ENCODE measurements at regions not wholly inside any gene's neighbourhood (a gene's known extent, or its start where the extent isn't known, plus 50 kb on each side); places are given as distances from the start of the nearest gene placed in this dataset.

DNA sequence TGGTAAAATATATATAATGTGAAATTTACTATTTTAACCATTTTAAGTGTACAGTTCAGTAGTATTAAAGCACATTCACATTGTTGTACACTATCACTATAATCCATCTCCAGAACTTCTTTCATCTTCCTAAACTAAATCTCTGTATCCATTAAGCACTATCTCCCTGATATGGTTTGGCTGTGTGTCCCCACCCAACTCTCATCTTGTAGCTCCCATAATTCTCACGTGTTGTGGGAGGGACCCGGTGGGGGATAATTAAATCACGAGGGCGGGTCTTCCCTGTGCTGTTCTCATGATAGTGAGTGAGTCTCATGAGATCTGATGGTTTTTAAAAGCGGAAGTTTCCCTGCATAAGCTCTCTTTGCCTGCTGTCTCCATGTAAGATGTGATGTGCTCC is 178.9 kb upstream of the NABP1 start:
- Histone ChIP-seq H3K4me3 (replicated peaks; ENCODE audit: insufficient read depth, low read length) (no peak overlapping the region), H3K27ac (replicated peaks) (no peak overlapping the region), H3K27me3 (ENCODE audit: insufficient read depth, poor library complexity, severe bottlenecking) (peaks cover 3% of the 10 kb centered on the region)
- no peak for DNase-seq (ENCODE audit: low read depth in 1 of 2, low spot score in 1 of 2)
- no peak for TF ChIP-seq SPI1 (IDR thresholded peaks at IDR 0.05; ENCODE audit: borderline replicate concordance, low read depth)
- TF ChIP-seq, protein P1, sequence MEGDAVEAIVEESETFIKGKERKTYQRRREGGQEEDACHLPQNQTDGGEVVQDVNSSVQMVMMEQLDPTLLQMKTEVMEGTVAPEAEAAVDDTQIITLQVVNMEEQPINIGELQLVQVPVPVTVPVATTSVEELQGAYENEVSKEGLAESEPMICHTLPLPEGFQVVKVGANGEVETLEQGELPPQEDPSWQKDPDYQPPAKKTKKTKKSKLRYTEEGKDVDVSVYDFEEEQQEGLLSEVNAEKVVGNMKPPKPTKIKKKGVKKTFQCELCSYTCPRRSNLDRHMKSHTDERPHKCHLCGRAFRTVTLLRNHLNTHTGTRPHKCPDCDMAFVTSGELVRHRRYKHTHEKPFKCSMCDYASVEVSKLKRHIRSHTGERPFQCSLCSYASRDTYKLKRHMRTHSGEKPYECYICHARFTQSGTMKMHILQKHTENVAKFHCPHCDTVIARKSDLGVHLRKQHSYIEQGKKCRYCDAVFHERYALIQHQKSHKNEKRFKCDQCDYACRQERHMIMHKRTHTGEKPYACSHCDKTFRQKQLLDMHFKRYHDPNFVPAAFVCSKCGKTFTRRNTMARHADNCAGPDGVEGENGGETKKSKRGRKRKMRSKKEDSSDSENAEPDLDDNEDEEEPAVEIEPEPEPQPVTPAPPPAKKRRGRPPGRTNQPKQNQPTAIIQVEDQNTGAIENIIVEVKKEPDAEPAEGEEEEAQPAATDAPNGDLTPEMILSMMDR (IDR thresholded peaks at IDR 0.05; ENCODE audit: insufficient read depth, low read length), result no peak
- TF ChIP-seq, protein P2, sequence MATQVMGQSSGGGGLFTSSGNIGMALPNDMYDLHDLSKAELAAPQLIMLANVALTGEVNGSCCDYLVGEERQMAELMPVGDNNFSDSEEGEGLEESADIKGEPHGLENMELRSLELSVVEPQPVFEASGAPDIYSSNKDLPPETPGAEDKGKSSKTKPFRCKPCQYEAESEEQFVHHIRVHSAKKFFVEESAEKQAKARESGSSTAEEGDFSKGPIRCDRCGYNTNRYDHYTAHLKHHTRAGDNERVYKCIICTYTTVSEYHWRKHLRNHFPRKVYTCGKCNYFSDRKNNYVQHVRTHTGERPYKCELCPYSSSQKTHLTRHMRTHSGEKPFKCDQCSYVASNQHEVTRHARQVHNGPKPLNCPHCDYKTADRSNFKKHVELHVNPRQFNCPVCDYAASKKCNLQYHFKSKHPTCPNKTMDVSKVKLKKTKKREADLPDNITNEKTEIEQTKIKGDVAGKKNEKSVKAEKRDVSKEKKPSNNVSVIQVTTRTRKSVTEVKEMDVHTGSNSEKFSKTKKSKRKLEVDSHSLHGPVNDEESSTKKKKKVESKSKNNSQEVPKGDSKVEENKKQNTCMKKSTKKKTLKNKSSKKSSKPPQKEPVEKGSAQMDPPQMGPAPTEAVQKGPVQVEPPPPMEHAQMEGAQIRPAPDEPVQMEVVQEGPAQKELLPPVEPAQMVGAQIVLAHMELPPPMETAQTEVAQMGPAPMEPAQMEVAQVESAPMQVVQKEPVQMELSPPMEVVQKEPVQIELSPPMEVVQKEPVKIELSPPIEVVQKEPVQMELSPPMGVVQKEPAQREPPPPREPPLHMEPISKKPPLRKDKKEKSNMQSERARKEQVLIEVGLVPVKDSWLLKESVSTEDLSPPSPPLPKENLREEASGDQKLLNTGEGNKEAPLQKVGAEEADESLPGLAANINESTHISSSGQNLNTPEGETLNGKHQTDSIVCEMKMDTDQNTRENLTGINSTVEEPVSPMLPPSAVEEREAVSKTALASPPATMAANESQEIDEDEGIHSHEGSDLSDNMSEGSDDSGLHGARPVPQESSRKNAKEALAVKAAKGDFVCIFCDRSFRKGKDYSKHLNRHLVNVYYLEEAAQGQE (IDR thresholded peaks at IDR 0.05; ENCODE audit: insufficient replicate concordance, low read depth), result no peak
- TF ChIP-seq GABPA (IDR thresholded peaks at IDR 0.05; ENCODE audit: low read depth), result no peak
- TF ChIP-seq POLR2AphosphoS5 (IDR thresholded peaks at IDR 0.05; ENCODE audit: low read depth), result no peak

DNA sequence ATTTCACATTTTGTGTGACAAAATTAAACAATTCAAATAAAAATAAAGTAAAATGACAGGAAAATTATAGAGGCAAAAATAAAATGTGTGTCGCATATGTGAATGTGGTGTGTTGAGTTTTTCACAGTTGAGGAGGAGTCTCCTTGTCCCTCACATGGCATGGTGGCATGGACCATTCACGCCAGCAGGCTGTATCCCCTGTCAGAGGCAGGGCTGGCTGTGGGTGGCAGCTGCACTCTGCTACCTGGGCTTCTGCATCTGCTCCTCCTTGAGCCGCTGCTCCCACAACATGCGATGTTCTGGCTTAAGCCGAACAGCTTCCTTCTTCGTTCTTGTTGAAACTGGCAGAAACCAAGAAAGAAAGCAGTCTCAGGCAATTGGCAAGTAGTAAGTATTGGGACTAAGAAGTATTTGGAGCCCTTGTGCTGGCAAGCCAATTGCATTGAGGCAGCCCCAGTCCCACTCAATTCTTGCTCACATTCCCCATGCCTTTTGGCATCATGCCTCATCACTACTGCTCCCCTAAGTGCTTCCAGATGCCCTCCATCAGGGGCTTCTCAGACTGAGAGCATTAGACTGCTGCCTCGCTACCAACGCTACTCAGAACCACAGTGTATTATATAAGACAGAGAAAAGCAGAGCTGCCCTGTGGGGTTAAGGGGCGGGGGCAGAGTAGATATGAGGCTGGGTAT is 177.9 kb upstream of the NABP1 start:
- TF ChIP-seq, protein P1 (IDR thresholded peaks at IDR 0.05; ENCODE audit: insufficient read depth, low read length), result no peak
- TF ChIP-seq SPI1 (IDR thresholded peaks at IDR 0.05; ENCODE audit: borderline replicate concordance, low read depth), result no peak
- TF ChIP-seq, protein P2 (IDR thresholded peaks at IDR 0.05; ENCODE audit: insufficient replicate concordance, low read depth), result no peak
- no peak for TF ChIP-seq POLR2AphosphoS5 (IDR thresholded peaks at IDR 0.05; ENCODE audit: low read depth)
- TF ChIP-seq GABPA (IDR thresholded peaks at IDR 0.05; ENCODE audit: low read depth), result no peak

DNA sequence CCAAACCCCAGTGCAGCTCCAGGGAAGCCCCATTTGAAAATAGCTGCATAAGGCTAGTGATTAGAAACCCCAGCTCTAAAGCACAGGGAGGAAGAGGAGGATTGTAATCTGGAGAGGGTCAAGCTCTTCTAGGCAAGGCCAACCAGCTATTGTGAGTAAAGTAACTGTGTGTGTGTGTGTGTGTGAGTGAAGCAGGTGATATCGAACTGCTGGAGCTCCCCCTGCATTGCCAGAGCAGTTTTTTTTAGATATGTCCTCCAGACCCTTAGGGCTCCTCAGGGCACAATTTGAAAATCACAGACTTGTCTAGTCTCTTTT is 177.4 kb upstream of the NABP1 start:
- Histone ChIP-seq H3K4me3 (replicated peaks; ENCODE audit: insufficient read depth, low read length) (no peak overlapping the region), H3K27ac (replicated peaks) (no peak overlapping the region), H3K27me3 (ENCODE audit: insufficient read depth, poor library complexity, severe bottlenecking) (peaks cover 3% of the 10 kb centered on the region)
- TF ChIP-seq, protein P1 (IDR thresholded peaks at IDR 0.05; ENCODE audit: insufficient read depth, low read length), result no peak
- no peak for TF ChIP-seq GABPA (IDR thresholded peaks at IDR 0.05; ENCODE audit: low read depth)
- TF ChIP-seq SPI1 (IDR thresholded peaks at IDR 0.05; ENCODE audit: borderline replicate concordance, low read depth), result no peak
- TF ChIP-seq, protein P2 (IDR thresholded peaks at IDR 0.05; ENCODE audit: insufficient replicate concordance, low read depth), result no peak
- TF ChIP-seq POLR2AphosphoS5 (IDR thresholded peaks at IDR 0.05; ENCODE audit: low read depth), result no peak
- no peak for DNase-seq (ENCODE audit: low read depth in 1 of 2, low spot score in 1 of 2)

More for the DNA sequence above, 177.9 kb upstream of the NABP1 start:
- Histone ChIP-seq H3K27me3 (ENCODE audit: insufficient read depth, poor library complexity, severe bottlenecking) (peaks cover 3% of the 10 kb centered on the region), H3K4me3 (replicated peaks; ENCODE audit: insufficient read depth, low read length) (no peak overlapping the region), H3K27ac (replicated peaks) (no peak overlapping the region)
- no peak for DNase-seq (ENCODE audit: low read depth in 1 of 2, low spot score in 1 of 2)

All from HL-60 (cell line).